HCT116 (cell line): ENCODE measurements at regions not wholly inside any gene's neighbourhood (a gene's known extent, or its start where the extent isn't known, plus 50 kb on each side); places are given as distances from the start of the nearest gene placed in this dataset.

Source experiments
- ATAC-seq: fragments of 200-7000 bp; cut with Tn5 transposase; 2 replicates; pipeline ENCODE4 v1.9.1; 2020; ENCODE audit warnings: mild to moderate bottlenecking, moderate library complexity
- BruUV-seq: library from RNA; stranded (reverse); fragments of 400-500 nt; replicated peaks from 2 replicates; lab custom pipeline; 2021; lab: Mats Ljungman, UMichigan
- CTCF ChIA-PET: fragments of 300-600 bp; sonication (Branson Sonifier 250); formaldehyde crosslinking; loops from one replicate; lab custom pipeline; 2021; ENCODE audit warnings: antibody characterized with exemption; lab: Charles Lee
- POLR2A ChIA-PET: fragments of 300-600, 350-600 bp; sonication (Branson Sonifier 250); formaldehyde crosslinking; loops from one replicate; lab custom pipeline; 2021; ENCODE audit warnings: antibody characterized with exemption; lab: Charles Lee
- RAD21 ChIA-PET, 2 experiments: fragments of 300-600 bp; sonication (Branson Sonifier 250); formaldehyde crosslinking; loops; one replicate each; lab custom pipeline; 2023; ENCODE audit warnings: low total read pairs in 2 of 2; ENCODE audit not compliant: uncharacterized antibody in 2 of 2, unreplicated experiment in 2 of 2, low non-redundant PET in 1 of 2; lab: Charles Lee
- DNase-seq: peaks from one replicate; pipeline ENCODE4 v3.0.0-alpha.2; 2010; ENCODE audit warnings: low read depth, low spot score
- H2AFZ ChIP-seq: fragments of 200-600 bp; shearing (Covaris generic), sonication (generic); 2 replicates; pipeline ENCODE4 v1.6.1; 2017; ENCODE audit warnings: low read depth, mixed run types, mixed read lengths, antibody characterized with exemption, low read length; ENCODE audit not compliant: poor library complexity, severe bottlenecking
- H3K27ac ChIP-seq: 2 replicates; pipeline ENCODE4 v1.5.1; 2012; ENCODE audit warnings: low read depth, low read length
- H3K27me3 ChIP-seq: fragments of 200-600 bp; sonication (generic); 2 replicates; pipeline ENCODE4 v1.6.1; 2016; ENCODE audit warnings: mixed run types, low read length, mixed read lengths; ENCODE audit not compliant: insufficient read depth
- H3K36me3 ChIP-seq, 2 experiments: fragments of 200-500 bp in 1 of 2; fragments of 200-600 bp in 1 of 2; sonication (Bioruptor generic) in 1 of 2; sonication (generic) in 1 of 2; 2 replicates each; pipeline versions ENCODE4 v1.5.1 to v1.6.1; 2014 to 2016; ENCODE audit warnings: low read length in 2 of 2, inconsistent platforms in 1 of 2, mixed read lengths in 1 of 2, mixed run types in 1 of 2; ENCODE audit not compliant: insufficient read depth in 2 of 2, control insufficient read depth in 1 of 2
- H3K4me1 ChIP-seq, 2 experiments: fragments of 200-600 bp in 1 of 2; sonication (generic) in 1 of 2; 2 replicates each; pipeline versions ENCODE4 v1.5.1 to v1.6.1; 2012 to 2017; ENCODE audit warnings: low read length in 2 of 2, inconsistent platforms in 1 of 2, mild to moderate bottlenecking in 1 of 2, mixed read lengths in 1 of 2, mixed run types in 1 of 2, moderate library complexity in 1 of 2; ENCODE audit not compliant: insufficient read depth in 2 of 2, control insufficient read depth in 1 of 2
- H3K4me2 ChIP-seq: fragments of 200-600 bp; sonication (generic); 2 replicates; pipeline ENCODE4 v1.6.1; 2017; ENCODE audit warnings: mixed run types, low read length, mixed read lengths
- H3K4me3 ChIP-seq, 2 experiments: fragments of 200-600 bp in 1 of 2; sonication (generic) in 1 of 2; replicated peaks in 1 of 2; 2 replicates each; pipeline ENCODE4 v1.5.1; 2011 to 2016; ENCODE audit warnings: low read length in 2 of 2, control low read depth in 1 of 2, low read depth in 1 of 2, mild to moderate bottlenecking in 1 of 2, mixed read lengths in 1 of 2, mixed run types in 1 of 2
- H3K79me2 ChIP-seq: fragments of 200-600 bp; sonication (generic); 2 replicates; pipeline ENCODE4 v1.6.1; 2017; ENCODE audit warnings: mild to moderate bottlenecking, mixed run types, low read length, moderate library complexity, mixed read lengths; ENCODE audit not compliant: insufficient read depth
- H3K9ac ChIP-seq: fragments of 200-600 bp; sonication (generic); 2 replicates; pipeline ENCODE4 v1.6.1; 2016; ENCODE audit warnings: low read length, mixed read lengths
- H3K9me2 ChIP-seq: fragments of 200-600 bp; sonication (generic), shearing (Covaris generic); 2 replicates; pipeline ENCODE4 v1.6.1; 2017; ENCODE audit warnings: mixed run types, mild to moderate bottlenecking, moderate library complexity; ENCODE audit not compliant: insufficient read depth
- H3K9me3 ChIP-seq, 2 experiments: fragments of 200-500 bp in 1 of 2; fragments of 200-600 bp in 1 of 2; sonication (Bioruptor generic) in 1 of 2; sonication (generic) in 1 of 2; 2 replicates each; pipeline ENCODE4 v1.6.1; 2014 to 2017; ENCODE audit warnings: low read length in 2 of 2, mixed read lengths in 2 of 2, inconsistent platforms in 1 of 2, low read depth in 1 of 2, mild to moderate bottlenecking in 1 of 2, mixed run types in 1 of 2, moderate library complexity in 1 of 2; ENCODE audit not compliant: control insufficient read depth in 1 of 2, insufficient read depth in 1 of 2
- H4K20me1 ChIP-seq: fragments of 200-600 bp; sonication (generic), shearing (Covaris generic); 2 replicates; pipeline ENCODE4 v1.6.1; 2017; ENCODE audit warnings: mixed run types, mild to moderate bottlenecking, moderate library complexity; ENCODE audit not compliant: insufficient read depth
- ATF3 ChIP-seq: IDR thresholded peaks from 2 replicates; pipeline ENCODE4 v1.6.1; 2012
- POLR2A ChIP-seq: IDR thresholded peaks from 2 replicates; pipeline ENCODE4 v1.7.0; 2011; ENCODE audit warnings: borderline replicate concordance; ENCODE audit not compliant: insufficient read depth, insufficient read length; ENCODE audit errors: extremely low read depth
- POLR2AphosphoS5 ChIP-seq: IDR thresholded peaks from 2 replicates; pipeline ENCODE4 v1.6.1; 2011; ENCODE audit warnings: mild to moderate bottlenecking, low read depth, low read length, moderate library complexity
- SIN3A ChIP-seq: IDR thresholded peaks from 2 replicates; pipeline ENCODE4 v1.6.1; 2012; ENCODE audit warnings: low read depth
- SP1 ChIP-seq: IDR thresholded peaks from 2 replicates; pipeline ENCODE4 v1.6.1; 2012; ENCODE audit warnings: low read depth
- ZFX ChIP-seq: fragments of 450-650 bp; IDR thresholded peaks from 2 replicates; pipeline ENCODE4 v1.6.1; 2017
- intact Hi-C: fragments of 100-400 bp; cut with micrococcal nuclease; formaldehyde crosslinking; loops from 2 replicates; pipeline ENCODE4 v1.10.0; 2022
- TF ChIP-seq, protein P1 (sequence below): IDR thresholded peaks from 2 replicates; pipeline ENCODE4 v1.6.1; 2012
- TF ChIP-seq, protein P2 (sequence below): IDR thresholded peaks from 2 replicates; pipeline ENCODE4 v1.6.1; 2012; ENCODE audit warnings: low read depth

- Histone ChIP-seq H3K9ac (no peak overlapping the region), H3K4me3 (no peak overlapping the region), H4K20me1 (no peaks in the 10 kb centered on the region), H2AFZ (no peak overlapping the region), H3K4me2 (no peak overlapping the region), H3K9me3 (peaks cover 11 to 12% of the 10 kb centered on the region in 2 experiments; a peak in 2 of 4 replicates), H3K36me3 (no peaks in the 10 kb centered on the region), H3K4me1 (no peaks in the 10 kb centered on the region), H3K79me2 (no peaks in the 10 kb centered on the region), H3K27ac (no peak overlapping the region), H3K9me2 (no peaks in the 10 kb centered on the region), H3K27me3 (no peaks in the 10 kb centered on the region)
- RAD21 ChIA-PET, result no interaction called here
- TF ChIP-seq, protein P1, sequence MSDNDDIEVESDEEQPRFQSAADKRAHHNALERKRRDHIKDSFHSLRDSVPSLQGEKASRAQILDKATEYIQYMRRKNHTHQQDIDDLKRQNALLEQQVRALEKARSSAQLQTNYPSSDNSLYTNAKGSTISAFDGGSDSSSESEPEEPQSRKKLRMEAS, result no peak
- TF ChIP-seq SP1 (no peak), ZFX (no peak), POLR2A (no peak), ATF3 (no peak), SIN3A (no peak), POLR2AphosphoS5 (no peak)
- TF ChIP-seq, protein P2, sequence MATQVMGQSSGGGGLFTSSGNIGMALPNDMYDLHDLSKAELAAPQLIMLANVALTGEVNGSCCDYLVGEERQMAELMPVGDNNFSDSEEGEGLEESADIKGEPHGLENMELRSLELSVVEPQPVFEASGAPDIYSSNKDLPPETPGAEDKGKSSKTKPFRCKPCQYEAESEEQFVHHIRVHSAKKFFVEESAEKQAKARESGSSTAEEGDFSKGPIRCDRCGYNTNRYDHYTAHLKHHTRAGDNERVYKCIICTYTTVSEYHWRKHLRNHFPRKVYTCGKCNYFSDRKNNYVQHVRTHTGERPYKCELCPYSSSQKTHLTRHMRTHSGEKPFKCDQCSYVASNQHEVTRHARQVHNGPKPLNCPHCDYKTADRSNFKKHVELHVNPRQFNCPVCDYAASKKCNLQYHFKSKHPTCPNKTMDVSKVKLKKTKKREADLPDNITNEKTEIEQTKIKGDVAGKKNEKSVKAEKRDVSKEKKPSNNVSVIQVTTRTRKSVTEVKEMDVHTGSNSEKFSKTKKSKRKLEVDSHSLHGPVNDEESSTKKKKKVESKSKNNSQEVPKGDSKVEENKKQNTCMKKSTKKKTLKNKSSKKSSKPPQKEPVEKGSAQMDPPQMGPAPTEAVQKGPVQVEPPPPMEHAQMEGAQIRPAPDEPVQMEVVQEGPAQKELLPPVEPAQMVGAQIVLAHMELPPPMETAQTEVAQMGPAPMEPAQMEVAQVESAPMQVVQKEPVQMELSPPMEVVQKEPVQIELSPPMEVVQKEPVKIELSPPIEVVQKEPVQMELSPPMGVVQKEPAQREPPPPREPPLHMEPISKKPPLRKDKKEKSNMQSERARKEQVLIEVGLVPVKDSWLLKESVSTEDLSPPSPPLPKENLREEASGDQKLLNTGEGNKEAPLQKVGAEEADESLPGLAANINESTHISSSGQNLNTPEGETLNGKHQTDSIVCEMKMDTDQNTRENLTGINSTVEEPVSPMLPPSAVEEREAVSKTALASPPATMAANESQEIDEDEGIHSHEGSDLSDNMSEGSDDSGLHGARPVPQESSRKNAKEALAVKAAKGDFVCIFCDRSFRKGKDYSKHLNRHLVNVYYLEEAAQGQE, result no peak
- BruUV-seq, result no TSS peak
- CTCF ChIA-PET, result no interaction called here
- DNase-seq, result no peak
- no peak for ATAC-seq
- intact Hi-C loops, result no loop called here
- POLR2A ChIA-PET, result no interaction called here
Observed at GRCh38 chr4:23361453-23361852, 528.4 kb downstream of the PPARGC1A start.
